Epidermal melanocyte (primary cell): ENCODE measurements at regions not wholly inside any gene's neighbourhood (a gene's known extent, or its start where the extent isn't known, plus 50 kb on each side); places are given as distances from the start of the nearest gene placed in this dataset.
"Not testable (repeated sequence)": the region's sequence is repeated elsewhere in the genome, so short reads cannot be mapped to it uniquely, and the experiment has no call there.

ENCODE experiments used
- DNase-seq: peaks from one replicate; pipeline ENCODE4 v3.0.0; 2011; ENCODE audit warnings: low spot score; ENCODE audit not compliant: insufficient read length

DNA sequence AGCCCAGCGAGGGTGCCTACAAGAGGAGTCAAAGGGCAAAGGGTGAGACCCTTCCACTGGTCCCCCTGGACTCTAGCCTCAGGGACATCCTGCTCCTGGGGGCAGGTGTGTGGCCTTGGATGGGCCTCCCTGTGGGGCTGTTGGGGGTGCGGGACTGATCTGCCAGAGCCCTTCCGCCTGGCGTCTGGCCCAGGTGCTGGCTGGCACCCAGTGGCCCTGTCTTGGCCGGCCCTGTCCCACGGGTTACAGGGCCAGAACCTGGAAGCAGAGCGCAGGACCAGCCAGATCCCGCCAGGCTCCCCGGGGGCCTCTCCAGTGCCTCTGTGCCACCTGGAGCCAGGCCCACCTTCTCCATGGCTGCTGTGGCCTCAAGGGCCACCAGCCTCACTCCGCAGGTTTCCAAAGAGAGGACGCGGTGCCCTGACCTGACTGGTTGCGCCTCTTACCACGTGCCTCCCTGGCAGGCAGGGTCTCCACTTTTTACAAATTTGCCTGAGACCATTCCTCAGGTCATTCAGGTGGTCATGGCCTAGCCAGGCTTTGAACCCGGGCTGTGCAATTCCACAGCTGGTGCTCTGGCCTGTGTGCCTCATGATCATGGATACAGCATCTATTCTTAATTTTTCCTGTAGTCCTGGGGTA is 444.8 kb downstream of the SPATA31D1 start:
- not testable (repeated sequence) for DNase-seq

DNA sequence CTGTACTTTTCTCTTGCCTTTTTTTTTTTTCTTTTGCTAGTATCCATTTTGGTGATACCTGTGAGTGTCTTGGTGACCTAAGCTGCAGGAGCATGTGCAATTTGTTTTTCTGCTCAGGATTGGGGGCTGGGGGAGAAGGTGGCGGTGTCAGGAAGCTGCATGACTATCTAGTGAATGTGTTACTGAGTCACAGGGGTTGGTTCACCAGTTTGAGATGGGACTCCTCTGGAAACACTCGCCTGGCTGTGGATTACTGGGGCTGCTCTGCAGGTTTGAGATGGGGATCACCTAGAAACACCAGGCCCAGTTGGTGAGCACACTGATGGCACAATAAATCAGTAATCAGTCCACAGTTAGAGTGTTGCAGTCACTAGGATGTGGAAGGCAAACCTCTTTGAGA is 447.9 kb downstream of the SPATA31D1 start:
- no peak for DNase-seq

DNA sequence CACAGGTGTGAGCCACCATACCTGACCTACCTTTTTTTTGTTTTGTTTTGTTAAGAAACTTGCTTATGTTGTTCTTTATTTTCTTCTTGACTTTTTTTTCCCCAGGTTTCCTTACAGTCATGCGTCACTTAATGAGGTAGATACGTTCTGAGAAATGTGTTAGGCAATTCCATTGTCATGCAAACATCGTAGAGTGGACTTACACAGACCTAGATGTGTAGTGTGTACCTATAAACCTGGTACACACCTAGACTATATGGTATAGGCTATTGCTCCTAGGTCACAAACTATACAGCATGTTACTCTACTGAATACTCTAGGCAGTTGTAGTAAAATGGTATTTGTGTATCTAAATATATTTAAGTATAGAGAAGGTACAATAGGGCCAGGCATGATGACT is 448.6 kb downstream of the SPATA31D1 start:
- not testable (repeated sequence) for DNase-seq

DNA sequence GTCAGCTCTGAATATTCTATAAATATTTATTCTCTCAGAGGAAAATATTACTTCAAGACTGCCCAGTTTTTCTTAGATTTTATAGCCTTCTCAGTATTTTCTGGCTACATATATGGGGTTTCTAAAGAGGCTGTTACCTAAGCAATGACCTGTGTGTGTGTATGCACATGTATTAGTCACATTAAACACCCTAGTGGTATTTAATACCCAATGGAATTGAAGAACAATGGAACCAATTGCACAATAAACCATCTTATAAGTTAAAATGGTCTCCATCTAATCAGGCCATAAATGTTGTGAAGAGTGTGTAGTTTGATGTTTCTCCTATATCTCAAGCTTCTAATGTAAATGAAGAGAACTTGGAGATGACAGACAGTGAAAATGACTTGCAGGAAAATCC is 450.0 kb downstream of the SPATA31D1 start:
- no peak for DNase-seq

DNA sequence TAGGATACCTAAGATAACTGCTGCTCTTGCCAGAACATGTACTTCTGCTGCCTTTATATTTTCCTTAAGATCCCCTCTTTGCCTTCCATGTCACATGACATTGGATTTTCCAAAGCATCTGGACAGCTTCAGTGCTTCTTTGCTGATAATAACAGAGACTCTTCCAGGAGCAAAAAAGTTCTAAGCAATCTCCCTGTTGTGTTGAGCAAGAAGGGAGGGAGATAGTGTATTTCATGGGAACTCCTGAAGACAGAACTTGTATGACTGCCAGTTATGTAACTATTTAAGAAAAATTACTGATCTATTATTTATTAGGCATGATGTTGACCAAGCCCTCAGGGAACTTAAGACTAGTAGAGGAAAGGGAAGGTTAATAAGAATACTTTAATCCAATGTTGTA is 454.7 kb downstream of the SPATA31D1 start:
- no peak for DNase-seq

DNA sequence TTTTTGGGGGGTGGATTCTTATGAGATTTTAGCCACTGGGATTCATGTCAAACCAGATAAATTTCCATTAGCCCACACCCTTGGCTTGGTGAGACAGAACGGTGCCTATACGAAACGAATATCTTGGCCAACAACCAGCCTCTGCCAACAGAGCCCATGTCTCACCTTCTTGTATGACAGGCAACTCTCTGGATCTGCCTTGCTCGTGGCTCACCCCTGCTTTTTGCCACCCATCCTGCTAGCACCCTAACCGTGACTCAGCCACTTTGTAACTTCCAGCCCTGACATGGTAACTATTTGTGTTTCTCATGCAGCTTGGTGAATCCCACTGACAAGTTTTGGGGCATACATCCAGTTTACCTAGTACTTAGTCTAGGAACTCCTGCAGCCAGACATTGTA is 457.0 kb downstream of the SPATA31D1 start:
- DNase-seq = no peak

DNA sequence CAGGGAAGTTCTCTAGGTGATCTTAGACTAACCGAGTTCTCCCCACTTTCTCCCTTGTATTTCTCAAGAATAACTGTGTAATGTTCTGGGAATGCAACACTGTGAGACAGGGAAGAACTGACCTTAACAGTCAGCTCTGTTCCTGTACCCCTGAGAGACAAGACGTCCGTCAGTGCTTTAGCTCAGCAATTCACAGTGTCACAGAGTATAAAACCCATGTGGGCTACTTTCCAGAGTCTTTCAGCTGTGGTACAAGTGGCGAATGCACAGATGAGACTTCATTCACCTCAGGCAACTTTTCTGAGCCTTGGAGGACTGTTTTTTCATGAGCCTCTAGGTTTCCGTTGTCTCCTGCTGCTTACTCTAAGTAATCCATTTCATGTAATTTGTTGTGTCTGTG is 458.8 kb downstream of the SPATA31D1 start:
- DNase-seq = no peak

DNA sequence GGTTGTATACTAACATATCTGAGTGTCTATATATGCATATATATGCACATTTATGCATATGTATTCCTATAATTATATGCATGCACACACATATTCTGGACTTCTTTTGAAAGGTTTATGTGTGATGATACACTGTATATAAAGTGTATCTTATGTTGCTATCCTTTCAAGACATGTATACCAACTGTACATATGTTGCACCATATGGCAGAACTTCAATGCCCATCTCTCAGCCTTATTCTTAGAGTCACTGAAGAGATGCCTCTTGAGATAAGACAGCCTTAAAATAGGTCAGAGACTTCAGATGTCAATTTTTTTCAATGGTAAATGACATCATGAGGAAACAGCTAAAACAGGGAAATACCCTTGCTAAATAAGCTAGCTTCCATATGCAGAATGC is 461.4 kb downstream of the SPATA31D1 start:
- no peak for DNase-seq

DNA sequence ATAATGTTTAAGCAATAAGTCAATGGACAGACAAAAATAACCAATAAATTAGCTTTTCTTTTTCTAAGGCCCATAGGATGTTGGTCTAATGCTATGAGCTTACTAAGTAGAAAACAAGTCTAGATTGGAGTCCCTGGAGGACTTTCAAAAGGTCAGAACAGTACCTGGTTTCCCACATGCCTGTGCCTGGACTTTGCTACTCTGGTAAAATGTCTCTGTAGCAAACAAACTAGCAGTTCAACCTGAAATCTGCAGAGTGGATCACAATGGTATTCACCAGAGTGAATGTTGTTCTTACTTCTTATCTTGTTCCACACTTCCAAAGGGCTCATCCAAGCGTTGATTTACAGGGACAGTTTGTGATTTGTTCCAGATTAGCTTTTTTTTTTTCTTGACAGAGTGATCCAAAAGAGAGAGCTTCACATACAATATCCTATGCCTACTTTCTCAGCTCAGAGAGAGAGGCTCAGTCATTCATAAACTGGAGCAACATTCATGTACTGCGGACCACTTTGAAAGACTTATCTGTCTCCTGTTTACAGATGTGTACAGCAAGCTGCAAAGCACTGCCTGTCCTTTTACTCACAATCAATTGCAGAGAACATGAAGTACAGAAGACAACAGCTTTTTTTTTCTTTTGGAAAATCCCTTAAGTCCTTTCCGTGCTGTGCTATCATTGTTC is 466.1 kb downstream of the SPATA31D1 start:
- no peak for DNase-seq

DNA sequence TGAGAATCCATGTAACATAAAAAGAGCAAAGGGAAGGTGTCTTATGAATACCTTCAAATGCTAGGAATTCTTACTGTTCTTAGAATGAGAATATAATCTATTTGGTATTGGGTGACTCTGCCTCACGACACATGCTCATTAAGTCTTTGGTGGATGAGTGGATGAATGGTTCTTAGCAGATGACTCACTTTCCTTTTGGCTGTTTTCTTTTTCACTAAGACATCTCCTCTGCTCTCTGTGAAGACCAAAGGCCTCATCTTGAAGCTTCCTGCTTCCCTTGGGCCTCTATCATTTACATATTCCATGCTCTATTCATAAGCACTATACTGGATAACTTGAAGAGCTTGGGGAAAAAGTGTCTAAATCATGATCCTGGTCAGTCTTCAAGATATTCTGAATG is 468.1 kb downstream of the SPATA31D1 start:
- DNase-seq = no peak

DNA sequence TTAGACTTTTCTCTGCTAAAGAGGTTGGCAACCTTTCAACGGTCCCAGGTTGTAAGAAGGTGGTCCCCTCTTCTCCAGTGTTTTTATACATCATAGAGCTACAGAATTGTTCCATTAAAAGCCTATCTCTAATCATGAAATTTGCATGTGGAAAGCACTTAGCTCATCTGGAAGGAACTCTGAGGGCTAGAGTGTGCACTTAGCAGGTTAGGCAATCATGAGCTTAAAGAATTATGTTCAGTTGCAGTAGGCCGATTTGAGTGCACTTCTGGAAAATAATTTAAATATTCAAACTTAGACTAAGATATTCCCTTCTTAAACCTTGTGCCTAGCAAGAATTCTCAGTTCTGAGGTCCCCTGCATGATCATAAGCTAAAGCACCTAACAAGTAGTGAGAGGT is 468.7 kb downstream of the SPATA31D1 start:
- DNase-seq = no peak

DNA sequence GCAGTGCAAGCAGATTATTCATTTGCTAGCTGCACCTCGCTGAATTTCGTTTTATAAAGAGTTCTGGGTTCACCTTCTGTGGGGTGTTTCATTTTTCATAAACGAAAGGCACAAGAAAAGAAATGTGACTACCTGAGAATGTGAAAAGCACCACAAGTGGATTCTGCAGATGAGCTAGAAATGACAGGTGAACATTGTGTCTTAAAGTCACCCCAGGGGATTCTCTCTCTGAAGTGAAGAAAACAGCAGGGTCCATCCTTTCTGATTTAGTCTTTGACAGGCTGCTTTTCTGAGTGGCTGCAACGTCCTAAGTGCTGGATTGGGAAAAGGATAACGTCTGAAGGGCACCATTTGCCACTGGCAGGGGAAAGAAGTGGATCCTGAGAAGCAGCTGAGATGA is 469.3 kb downstream of the SPATA31D1 start:
- DNase-seq = no peak

DNA sequence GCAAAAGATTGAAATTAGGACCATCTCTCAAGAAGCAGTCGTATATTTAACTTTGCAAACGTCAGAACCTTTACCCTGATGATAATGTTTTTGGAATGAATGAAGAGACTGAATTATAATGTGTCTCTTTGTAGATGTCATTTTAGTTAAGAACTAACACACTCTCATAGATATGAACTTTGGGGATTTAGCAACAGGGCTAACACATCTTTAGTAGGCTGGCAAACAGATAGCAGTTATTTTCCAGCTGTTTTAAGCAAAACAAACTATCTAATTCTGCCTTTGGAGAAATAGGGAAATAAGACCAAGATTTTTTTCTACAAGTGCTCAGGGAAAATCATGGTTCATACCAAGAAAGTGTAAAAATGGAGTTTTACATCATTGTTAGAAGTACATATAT is 469.7 kb downstream of the SPATA31D1 start:
- no peak for DNase-seq

DNA sequence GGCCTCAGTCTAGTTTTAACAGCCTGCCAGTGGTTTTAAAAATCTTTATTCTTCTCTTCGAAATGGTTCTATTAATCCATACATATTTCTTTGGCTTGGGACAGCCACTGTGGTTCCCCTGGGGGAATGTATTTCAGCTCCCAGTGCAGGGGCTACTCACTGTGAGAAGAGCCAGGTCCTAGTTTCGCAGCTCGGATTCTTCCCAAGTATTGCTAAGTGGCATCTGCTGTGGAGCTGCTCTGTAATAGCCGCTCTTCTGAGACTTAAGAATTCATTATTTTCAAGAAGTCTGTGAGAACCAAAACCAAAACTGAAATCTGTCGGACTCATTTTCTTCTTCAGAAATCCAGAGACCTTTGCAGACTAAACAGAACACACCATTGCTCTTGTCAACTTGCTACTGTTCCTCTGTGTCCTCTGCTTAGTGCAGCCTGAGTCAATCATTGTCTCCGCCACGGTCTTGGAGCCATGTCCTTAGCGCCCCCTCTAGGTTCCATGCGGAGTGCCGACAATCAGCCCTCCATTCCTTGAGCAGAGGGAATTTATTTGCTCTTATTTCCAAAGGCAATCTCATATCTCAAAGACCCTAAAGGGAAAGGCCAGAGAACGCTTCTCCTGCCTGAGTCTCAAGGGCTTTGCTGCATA is 478.2 kb downstream of the SPATA31D1 start:
- no peak for DNase-seq

DNA sequence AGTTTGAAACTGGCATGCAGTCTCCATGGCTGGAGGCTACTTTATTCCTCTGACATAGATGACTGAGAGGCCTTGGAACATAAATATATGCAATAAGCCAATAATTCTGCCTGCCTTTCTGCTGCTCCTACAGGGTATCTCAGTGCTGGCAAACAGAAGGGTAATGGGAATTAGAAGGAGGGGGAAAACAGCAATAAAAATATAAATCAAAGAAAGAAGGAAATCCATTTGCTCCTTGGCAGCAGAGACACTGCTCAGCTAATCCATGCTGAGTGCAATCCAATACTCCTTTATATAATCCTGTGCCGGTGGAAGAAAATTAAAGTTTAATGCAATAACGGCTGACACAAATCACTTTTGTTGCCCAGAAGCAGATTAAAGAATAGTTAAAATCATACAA is 478.9 kb downstream of the SPATA31D1 start:
- DNase-seq = no peak

DNA sequence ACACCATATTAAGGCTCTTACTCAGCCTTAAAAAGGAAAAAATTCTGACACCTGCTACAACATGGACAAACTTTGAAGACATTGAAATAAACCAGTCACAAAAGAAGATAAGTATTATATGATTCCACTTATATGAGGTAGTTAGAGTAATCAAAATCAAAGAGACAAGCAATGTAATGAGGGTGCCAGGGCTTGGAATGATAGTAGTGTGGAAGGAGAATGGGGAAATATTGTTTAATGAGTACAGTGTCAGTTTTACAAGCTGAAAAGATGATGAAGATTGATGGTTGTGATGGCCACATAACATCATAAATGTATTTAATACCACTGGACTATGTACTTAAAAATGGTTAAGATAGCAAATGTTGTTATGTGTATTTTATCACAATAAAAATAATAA is 485.7 kb downstream of the SPATA31D1 start:
- DNase-seq = no peak

DNA sequence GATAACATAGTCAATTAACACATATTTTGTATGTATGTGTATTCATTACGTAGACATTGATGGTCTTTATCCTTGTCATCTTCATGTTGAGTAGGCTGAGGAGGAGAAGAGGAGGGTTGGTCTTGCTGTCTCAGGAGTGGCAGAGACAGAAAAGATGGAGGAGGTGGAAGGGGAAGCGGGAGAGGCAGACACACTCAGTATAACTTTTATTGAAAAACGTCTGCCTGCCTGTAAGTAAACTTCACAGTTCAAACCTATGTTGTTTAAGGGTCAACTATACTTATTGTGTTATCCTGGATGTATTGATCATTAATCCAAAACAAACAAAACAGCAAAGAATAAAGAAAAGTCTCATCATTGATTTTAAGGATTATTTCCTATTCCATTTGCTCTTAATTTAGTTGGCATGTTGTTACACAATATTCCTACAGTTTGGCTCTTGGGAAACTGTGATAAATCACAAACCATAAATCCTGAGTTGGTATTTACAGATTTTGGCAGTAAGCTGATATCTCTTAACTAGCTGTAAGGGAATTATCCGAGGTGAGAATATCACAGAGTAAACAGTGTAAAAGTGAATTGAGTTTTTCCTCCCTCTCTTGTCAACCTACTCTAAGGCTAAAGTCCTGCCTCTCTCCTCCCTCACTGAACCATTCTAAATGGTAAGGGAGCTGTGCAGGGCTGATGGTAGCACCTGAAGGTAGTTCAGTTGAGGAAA is 487.2 kb downstream of the SPATA31D1 start:
- DNase-seq = no peak

DNA sequence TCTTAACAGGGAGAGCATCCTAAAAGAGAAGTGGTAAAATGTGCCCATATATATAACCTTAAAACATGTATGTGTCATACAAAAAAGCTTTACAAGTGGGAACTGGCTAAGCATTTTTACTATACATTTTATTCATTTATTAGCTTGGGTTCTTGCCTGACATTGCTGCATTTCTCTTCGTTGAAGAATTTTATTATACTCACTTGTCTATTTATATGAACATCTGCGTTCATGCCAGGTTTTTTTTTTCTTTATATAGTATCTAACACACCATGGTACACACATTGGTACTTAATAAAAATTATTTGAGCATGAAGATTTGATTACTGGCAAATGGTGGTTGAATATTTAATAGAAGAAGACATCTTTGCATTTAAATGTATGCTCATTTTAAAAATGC is 492.3 kb downstream of the SPATA31D1 start:
- no peak for DNase-seq

DNA sequence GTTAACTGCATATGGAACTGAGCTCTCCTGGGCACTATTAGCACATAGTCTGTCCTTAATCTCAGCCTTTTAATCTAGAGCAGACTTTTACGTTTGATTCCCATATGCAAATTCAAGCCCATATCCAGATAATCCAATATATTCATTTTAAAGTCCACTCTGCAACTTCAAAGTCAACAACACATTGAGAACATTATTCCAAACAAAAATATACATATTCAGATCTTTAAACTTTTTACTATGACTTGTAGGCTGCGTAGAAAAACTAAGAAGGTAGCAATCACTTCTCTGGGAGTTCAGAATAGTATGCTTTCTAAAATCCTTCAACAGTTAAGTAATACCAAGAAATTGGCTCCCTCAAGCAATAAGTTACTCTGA is 499.4 kb downstream of the SPATA31D1 start:
- DNase-seq = no peak

DNA sequence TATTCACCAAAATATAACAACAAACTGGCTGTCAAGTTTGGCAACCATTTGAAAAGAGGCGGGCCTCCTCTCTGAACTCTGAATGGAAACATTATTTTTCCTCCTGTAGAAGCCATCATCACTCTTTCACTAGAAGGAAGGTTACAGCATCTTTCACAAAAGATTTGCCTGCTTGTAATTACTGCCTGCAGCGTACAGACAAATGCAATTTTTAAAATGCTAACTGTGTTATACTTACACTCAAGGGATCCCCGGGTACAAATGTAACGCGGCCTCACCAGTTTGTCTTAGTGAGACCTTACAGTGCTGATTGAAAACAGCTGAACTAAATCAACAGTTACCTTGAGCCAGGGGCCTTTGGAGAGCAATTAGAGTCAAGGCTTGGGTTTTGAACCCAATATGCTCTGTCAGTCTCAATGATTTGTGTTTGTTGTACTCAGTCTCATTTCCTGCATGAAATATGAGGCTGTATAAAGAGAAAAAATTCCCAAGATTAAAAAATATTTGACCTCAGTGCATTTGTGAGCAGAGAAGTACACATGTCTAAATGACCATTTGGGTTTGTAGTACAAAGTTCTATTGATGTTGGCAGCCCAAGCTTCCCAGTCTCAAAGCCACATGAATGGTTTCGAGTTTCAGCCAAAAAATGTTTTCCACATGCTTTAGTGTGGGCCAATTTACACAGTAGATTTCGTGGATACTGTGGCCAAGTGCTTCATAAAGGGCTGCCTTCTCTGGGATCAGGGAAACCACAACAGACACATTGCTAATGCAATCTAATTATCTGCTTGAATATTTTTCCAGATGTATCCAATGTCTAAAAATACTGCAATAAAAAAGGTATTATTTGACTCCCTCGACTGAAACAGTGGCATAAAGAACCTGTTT is 500.0 kb downstream of the SPATA31D1 start:
- peak; percentile 73 for DNase-seq

DNA sequence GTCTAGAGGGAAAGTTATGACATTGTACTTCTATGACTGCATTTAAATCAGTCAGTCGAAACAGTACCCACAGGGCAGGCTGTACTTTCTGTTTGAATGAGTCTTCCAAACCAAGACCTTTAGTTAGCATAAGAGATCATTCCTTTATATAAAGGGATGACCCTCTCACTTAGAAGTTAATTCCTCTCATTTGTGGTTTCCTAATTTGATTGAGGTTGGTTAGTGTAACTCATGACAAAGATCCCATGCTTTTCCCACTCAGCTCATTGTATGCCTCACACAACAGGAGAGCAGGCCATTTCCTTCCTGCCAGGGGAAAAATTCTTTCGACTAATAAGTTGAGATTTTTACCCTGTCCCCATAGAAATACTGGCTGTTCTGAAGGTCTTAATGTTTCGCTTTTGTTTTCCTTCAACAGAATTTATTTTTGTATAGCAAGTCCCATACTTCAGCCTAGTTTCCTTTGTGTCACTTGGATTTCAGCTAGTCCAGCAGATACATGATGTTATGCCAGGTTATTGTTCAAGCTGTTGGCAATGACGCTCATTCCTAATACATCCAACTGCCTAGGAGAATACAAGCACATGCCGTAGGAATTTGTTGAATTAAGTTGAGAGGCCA is 500.7 kb downstream of the SPATA31D1 start:
- peak; percentile 36 for DNase-seq
